SK-N-SH treated with all-trans-retinoic acid at 6 μM for 48 hours (cell line): ENCODE measurements at regions not wholly inside any gene's neighbourhood (a gene's known extent, or its start where the extent isn't known, plus 50 kb on each side); places are given as distances from the start of the nearest gene placed in this dataset.

Experiments
- ATAC-seq: fragments of 200-7000 bp; cut with Tn5 transposase; 3 replicates; pipeline ENCODE4 v1.9.1; 2020; ENCODE audit warnings: mild to moderate bottlenecking, moderate library complexity
- ARNTL ChIP-seq: fragments of 450-650 bp; formaldehyde crosslinking; IDR thresholded peaks from 2 replicates; pipeline ENCODE4 v1.5.0; 2020; ENCODE audit warnings: low read depth, mild to moderate bottlenecking, moderate library complexity, borderline replicate concordance
- BACH2 ChIP-seq: fragments of 250-450 bp; sonication (Bioruptor Pico); IDR thresholded peaks from 2 replicates; pipeline ENCODE4 v1.9.0; 2021; ENCODE audit warnings: mild to moderate bottlenecking, borderline replicate concordance
- CREB5 ChIP-seq: fragments of 250-450 bp; sonication (Bioruptor Pico); IDR thresholded peaks from 2 replicates; pipeline ENCODE4 v1.5.1; 2020; ENCODE audit warnings: low read depth, mild to moderate bottlenecking, moderate library complexity
- CSDC2 ChIP-seq: fragments of 250-450 bp; sonication (Bioruptor Pico); IDR thresholded peaks from 2 replicates; pipeline ENCODE4 v1.5.0; 2020; ENCODE audit warnings: mild to moderate bottlenecking, moderate library complexity
- ESRRG ChIP-seq: fragments of 250-450 bp; sonication (Bioruptor Pico); IDR thresholded peaks from 2 replicates; pipeline ENCODE4 v1.6.1; 2021; ENCODE audit warnings: mild to moderate bottlenecking
- GLIS3 ChIP-seq: fragments of 250-450 bp; sonication (Bioruptor Pico); IDR thresholded peaks from 2 replicates; pipeline ENCODE4 v1.5.0; 2020; ENCODE audit warnings: mild to moderate bottlenecking, moderate library complexity
- ISL1 ChIP-seq: fragments of 250-450 bp; sonication (Bioruptor Pico); IDR thresholded peaks from 2 replicates; pipeline ENCODE4 v2.1.2; 2022; ENCODE audit warnings: mild to moderate bottlenecking, moderate library complexity
- OSR1 ChIP-seq: fragments of 250-450 bp; sonication (Bioruptor Pico); IDR thresholded peaks from 2 replicates; pipeline ENCODE4 v1.8.0; 2022; ENCODE audit warnings: moderate library complexity, mild to moderate bottlenecking, inconsistent platforms
- PATZ1 ChIP-seq: fragments of 250-450 bp; sonication (Bioruptor Pico); IDR thresholded peaks from 2 replicates; pipeline ENCODE4 v1.8.0; 2020; ENCODE audit warnings: mild to moderate bottlenecking, moderate library complexity, borderline replicate concordance
- PPARA ChIP-seq: fragments of 250-450 bp; sonication (Bioruptor Pico); IDR thresholded peaks from 2 replicates; pipeline ENCODE4 v1.5.0; 2020; ENCODE audit warnings: mild to moderate bottlenecking, borderline replicate concordance
- RARB ChIP-seq: fragments of 250-450 bp; sonication (Bioruptor Pico); IDR thresholded peaks from 2 replicates; pipeline ENCODE4 v1.8.0; 2021; ENCODE audit warnings: mild to moderate bottlenecking, moderate library complexity
- SNAI2 ChIP-seq: fragments of 250-450 bp; sonication (Bioruptor Pico); IDR thresholded peaks from 2 replicates; pipeline ENCODE4 v1.5.0; 2020; ENCODE audit warnings: mild to moderate bottlenecking, moderate library complexity
- TCF4 ChIP-seq: fragments of 250-450 bp; sonication (Bioruptor Pico); IDR thresholded peaks from 2 replicates; pipeline ENCODE4 v1.8.0; 2021; ENCODE audit warnings: mild to moderate bottlenecking, moderate library complexity, borderline replicate concordance
- TOX ChIP-seq: fragments of 250-450 bp; sonication (Bioruptor Pico); IDR thresholded peaks from 2 replicates; pipeline ENCODE4 v1.8.0; 2021; ENCODE audit warnings: mild to moderate bottlenecking, moderate library complexity, borderline replicate concordance
- ZC3H10 ChIP-seq: fragments of 250-450 bp; sonication (Bioruptor Pico); IDR thresholded peaks from 2 replicates; pipeline ENCODE4 v1.5.1; 2021; ENCODE audit warnings: mild to moderate bottlenecking, moderate library complexity
- ZFP3 ChIP-seq: fragments of 250-450 bp; sonication (Bioruptor Pico); IDR thresholded peaks from 2 replicates; pipeline ENCODE4 v1.5.0; 2020; ENCODE audit warnings: mild to moderate bottlenecking, moderate library complexity
- ZFP30 ChIP-seq: fragments of 450-650 bp; formaldehyde crosslinking; IDR thresholded peaks from 2 replicates; pipeline ENCODE4 v1.5.0; 2022; ENCODE audit warnings: mild to moderate bottlenecking, moderate library complexity
- ZNF70 ChIP-seq: fragments of 450-650 bp; formaldehyde crosslinking; IDR thresholded peaks from 2 replicates; pipeline ENCODE4 v1.5.0; 2020; ENCODE audit warnings: mild to moderate bottlenecking, moderate library complexity
- TF ChIP-seq, protein P1 (sequence below): fragments of 250-450 bp; sonication (Bioruptor Pico); IDR thresholded peaks from 2 replicates; pipeline ENCODE4 v1.5.0; 2020; ENCODE audit warnings: mild to moderate bottlenecking, moderate library complexity

- TF ChIP-seq, protein P1, sequence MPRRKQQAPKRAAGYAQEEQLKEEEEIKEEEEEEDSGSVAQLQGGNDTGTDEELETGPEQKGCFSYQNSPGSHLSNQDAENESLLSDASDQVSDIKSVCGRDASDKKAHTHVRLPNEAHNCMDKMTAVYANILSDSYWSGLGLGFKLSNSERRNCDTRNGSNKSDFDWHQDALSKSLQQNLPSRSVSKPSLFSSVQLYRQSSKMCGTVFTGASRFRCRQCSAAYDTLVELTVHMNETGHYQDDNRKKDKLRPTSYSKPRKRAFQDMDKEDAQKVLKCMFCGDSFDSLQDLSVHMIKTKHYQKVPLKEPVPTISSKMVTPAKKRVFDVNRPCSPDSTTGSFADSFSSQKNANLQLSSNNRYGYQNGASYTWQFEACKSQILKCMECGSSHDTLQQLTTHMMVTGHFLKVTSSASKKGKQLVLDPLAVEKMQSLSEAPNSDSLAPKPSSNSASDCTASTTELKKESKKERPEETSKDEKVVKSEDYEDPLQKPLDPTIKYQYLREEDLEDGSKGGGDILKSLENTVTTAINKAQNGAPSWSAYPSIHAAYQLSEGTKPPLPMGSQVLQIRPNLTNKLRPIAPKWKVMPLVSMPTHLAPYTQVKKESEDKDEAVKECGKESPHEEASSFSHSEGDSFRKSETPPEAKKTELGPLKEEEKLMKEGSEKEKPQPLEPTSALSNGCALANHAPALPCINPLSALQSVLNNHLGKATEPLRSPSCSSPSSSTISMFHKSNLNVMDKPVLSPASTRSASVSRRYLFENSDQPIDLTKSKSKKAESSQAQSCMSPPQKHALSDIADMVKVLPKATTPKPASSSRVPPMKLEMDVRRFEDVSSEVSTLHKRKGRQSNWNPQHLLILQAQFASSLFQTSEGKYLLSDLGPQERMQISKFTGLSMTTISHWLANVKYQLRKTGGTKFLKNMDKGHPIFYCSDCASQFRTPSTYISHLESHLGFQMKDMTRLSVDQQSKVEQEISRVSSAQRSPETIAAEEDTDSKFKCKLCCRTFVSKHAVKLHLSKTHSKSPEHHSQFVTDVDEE (CRISPR knock-in tag) = no peak
These were observed 77.6 kb upstream of the PMEPA1 start (continued) for GRCh38 chr20:57787151-57787989.

DNA sequence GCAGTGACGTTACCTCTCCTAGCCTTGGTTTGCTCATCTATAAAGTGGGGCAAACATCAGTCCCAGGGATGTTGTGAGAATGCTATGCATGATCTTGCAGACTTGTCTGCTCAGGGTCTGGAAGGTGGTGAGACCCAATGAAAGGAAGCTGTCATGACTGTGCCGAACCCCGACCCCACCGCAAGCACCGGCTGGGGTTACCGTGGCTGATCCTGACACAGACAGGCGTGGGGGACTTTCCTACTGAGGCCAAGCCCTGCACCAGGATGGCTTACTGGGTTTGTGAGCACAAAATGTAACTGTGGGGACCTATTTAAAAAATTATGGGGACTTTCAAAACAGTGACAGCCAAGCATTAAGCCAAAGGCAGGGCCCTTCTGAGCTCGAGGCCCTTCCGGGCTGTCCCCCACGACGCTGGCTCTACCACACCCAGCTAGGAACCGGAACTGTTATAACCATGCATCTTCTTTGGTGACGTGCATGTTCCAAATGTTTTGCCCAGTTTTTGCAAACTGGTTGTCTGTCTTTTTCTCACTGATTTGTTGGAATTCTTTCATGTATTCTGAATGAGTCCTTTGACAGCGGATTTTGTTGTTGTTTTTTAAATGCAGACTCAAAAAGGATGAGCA is 76.6 kb upstream of the PMEPA1 start:
- ATAC-seq = no peak
- no peak for TF ChIP-seq ZFP3 (CRISPR knock-in tag)
- TF ChIP-seq CREB5 (CRISPR knock-in tag) = no peak
- no peak for TF ChIP-seq TCF4 (CRISPR knock-in tag)
- no peak for TF ChIP-seq GLIS3 (CRISPR knock-in tag)
- no peak for TF ChIP-seq ISL1 (CRISPR knock-in tag)
- TF ChIP-seq TOX (CRISPR knock-in tag) = no peak
- TF ChIP-seq ARNTL = no peak
- no peak for TF ChIP-seq ZC3H10
- TF ChIP-seq ESRRG (CRISPR knock-in tag) = no peak
- no peak for TF ChIP-seq ZFP30 (CRISPR knock-in tag)
- TF ChIP-seq, protein P1 (CRISPR knock-in tag) = no peak
- TF ChIP-seq CSDC2 (CRISPR knock-in tag) = no peak

- no peak for ATAC-seq
- no peak for TF ChIP-seq TCF4 (CRISPR knock-in tag)
- TF ChIP-seq ZFP30 (CRISPR knock-in tag) = no peak
- no peak for TF ChIP-seq OSR1
- TF ChIP-seq CSDC2 (CRISPR knock-in tag) = no peak
- no peak for TF ChIP-seq ZFP3 (CRISPR knock-in tag)
- TF ChIP-seq RARB = no peak
- no peak for TF ChIP-seq ZC3H10
- TF ChIP-seq ARNTL = no peak
- TF ChIP-seq, protein P1 (CRISPR knock-in tag) = no peak
- TF ChIP-seq BACH2 (CRISPR knock-in tag) = no peak
- TF ChIP-seq ESRRG (CRISPR knock-in tag) = no peak
- TF ChIP-seq ZNF70 (CRISPR knock-in tag) = no peak
- no peak for TF ChIP-seq SNAI2 (CRISPR knock-in tag)
- TF ChIP-seq TOX (CRISPR knock-in tag) = no peak
- TF ChIP-seq PPARA (CRISPR knock-in tag) = no peak
- TF ChIP-seq PATZ1 (CRISPR knock-in tag) = no peak
- no peak for TF ChIP-seq CREB5 (CRISPR knock-in tag)
- TF ChIP-seq GLIS3 (CRISPR knock-in tag) = no peak
- TF ChIP-seq ISL1 (CRISPR knock-in tag) = no peak
These were observed 75.9 kb upstream of the PMEPA1 start for GRCh38 chr20:57785720-57786119.
